NCI-H2029 (cell line): ENCODE measurements at regions not wholly inside any gene's neighbourhood (a gene's known extent, or its start where the extent isn't known, plus 50 kb on each side); places are given as distances from the start of the nearest gene placed in this dataset.
"Not testable (repeated sequence)": the region's sequence is repeated elsewhere in the genome, so short reads cannot be mapped to it uniquely, and the experiment has no call there.

Experiments
- DNase-seq: peaks from one replicate; lab custom pipeline; 2025; lab: John Stamatoyannopoulos, UW

- no peak for DNase-seq
Observed at GRCh38 chr12:127081058-127081457, 1185.9 kb upstream of the TMEM132C start.

GRCh38 chr12:127083008-127083949 lies 1183.7 kb upstream of the TMEM132C start:
- peak; percentile 84 for DNase-seq

GRCh38 chr12:127101076-127101475 lies 1165.9 kb upstream of the TMEM132C start:
- no peak for DNase-seq

- no peak for DNase-seq
Observed at GRCh38 chr12:127106041-127106440, 1160.9 kb upstream of the TMEM132C start.

GRCh38 chr12:127106697-127107096 lies 1160.3 kb upstream of the TMEM132C start:
- no peak for DNase-seq

- no peak for DNase-seq
Observed at GRCh38 chr12:127107744-127108143, 1159.2 kb upstream of the TMEM132C start.

GRCh38 chr12:127108360-127109215 lies 1158.4 kb upstream of the TMEM132C start:
- peak; percentile 69 for DNase-seq

- DNase-seq: no peak
Observed at GRCh38 chr12:127113945-127114344, 1153.0 kb upstream of the TMEM132C start.

GRCh38 chr12:127115468-127116035 lies 1151.4 kb upstream of the TMEM132C start:
- no peak for DNase-seq

GRCh38 chr12:127118251-127118650 lies 1148.7 kb upstream of the TMEM132C start:
- DNase-seq: no peak

- no peak for DNase-seq
Observed at GRCh38 chr12:127119600-127120140, 1147.3 kb upstream of the TMEM132C start.

GRCh38 chr12:127120851-127121250 lies 1146.1 kb upstream of the TMEM132C start:
- DNase-seq: no peak

- DNase-seq: no peak
Observed at GRCh38 chr12:127121494-127122084, 1145.4 kb upstream of the TMEM132C start.

GRCh38 chr12:127125607-127126259 lies 1141.2 kb upstream of the TMEM132C start:
- DNase-seq: no peak

GRCh38 chr12:127126260-127126628 lies 1140.7 kb upstream of the TMEM132C start:
- DNase-seq: no peak

- DNase-seq: no peak
Observed at GRCh38 chr12:127127897-127128296, 1139.1 kb upstream of the TMEM132C start.

GRCh38 chr12:127130506-127131124 lies 1136.4 kb upstream of the TMEM132C start:
- DNase-seq: no peak

- DNase-seq: no peak
Observed at GRCh38 chr12:127133675-127134335, 1133.2 kb upstream of the TMEM132C start.

- not testable (repeated sequence) for DNase-seq
Observed at GRCh38 chr12:127140864-127141484, 1126.0 kb upstream of the TMEM132C start.

- DNase-seq: no peak
Observed at GRCh38 chr12:127143020-127143419, 1124.0 kb upstream of the TMEM132C start.
